ENCODE measurements at regions not wholly inside any gene's neighbourhood (a gene's known extent, or its start where the extent isn't known, plus 50 kb on each side); places are given as distances from the start of the nearest gene placed in this dataset.

- Histone ChIP-seq H3K4me3 (no peak overlapping the region), H3K36me3 (no peaks in the 10 kb centered on the region), H3K9me3 (no peaks in the 10 kb centered on the region), H3K27ac (no peak overlapping the region), H3K27me3 (no peaks in the 10 kb centered on the region), H3K4me1 (no peaks in the 10 kb centered on the region)
- DNase-seq (no peak), FAIRE-seq (no peak), ATAC-seq (no peak)
- intact Hi-C loops (cut with DNase I), result no loop called here
- TF ChIP-seq, protein P1, sequence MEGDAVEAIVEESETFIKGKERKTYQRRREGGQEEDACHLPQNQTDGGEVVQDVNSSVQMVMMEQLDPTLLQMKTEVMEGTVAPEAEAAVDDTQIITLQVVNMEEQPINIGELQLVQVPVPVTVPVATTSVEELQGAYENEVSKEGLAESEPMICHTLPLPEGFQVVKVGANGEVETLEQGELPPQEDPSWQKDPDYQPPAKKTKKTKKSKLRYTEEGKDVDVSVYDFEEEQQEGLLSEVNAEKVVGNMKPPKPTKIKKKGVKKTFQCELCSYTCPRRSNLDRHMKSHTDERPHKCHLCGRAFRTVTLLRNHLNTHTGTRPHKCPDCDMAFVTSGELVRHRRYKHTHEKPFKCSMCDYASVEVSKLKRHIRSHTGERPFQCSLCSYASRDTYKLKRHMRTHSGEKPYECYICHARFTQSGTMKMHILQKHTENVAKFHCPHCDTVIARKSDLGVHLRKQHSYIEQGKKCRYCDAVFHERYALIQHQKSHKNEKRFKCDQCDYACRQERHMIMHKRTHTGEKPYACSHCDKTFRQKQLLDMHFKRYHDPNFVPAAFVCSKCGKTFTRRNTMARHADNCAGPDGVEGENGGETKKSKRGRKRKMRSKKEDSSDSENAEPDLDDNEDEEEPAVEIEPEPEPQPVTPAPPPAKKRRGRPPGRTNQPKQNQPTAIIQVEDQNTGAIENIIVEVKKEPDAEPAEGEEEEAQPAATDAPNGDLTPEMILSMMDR (IDR thresholded peaks at IDR 0.05), result no peak
These were observed 108.9 kb upstream of the GLS start for GRCh38 chr2:190771726-190772125.

DNA sequence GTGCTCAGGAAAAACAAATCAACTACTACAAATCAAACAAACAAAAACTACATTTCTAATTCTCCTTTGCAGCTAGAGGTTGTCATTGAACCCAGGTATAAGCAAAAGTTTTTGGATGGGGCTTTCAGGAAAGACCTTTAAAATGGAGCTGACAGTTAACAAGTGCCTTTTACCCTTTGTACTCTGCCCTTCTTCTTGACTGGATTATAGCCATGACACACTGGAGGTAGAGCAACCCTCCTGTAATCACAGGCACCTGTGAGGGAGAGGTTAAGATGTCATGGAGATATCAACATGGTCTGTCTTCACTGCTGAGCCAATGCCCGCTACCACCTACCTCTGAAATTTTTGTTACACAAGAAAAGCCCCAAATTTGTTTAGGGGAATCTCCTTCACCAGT, 100.0 kb upstream of the GLS start:
- ATAC-seq (no peak), DNase-seq (no peak), FAIRE-seq (no peak)
- Histone ChIP-seq H3K27ac (no peak overlapping the region), H3K4me3 (no peak overlapping the region), H3K9me3 (no peaks in the 10 kb centered on the region), H3K27me3 (no peaks in the 10 kb centered on the region), H3K36me3 (no peaks in the 10 kb centered on the region), H3K4me1 (no peaks in the 10 kb centered on the region)
- intact Hi-C loops (cut with DNase I), result loop anchor here in 1 of 3 donors (10.0 kb wide), 1 partner anchor 244 kb away; no protein-coding TSS in a partner anchor
- TF ChIP-seq, protein P1 (IDR thresholded peaks at IDR 0.05), result no peak
- WGBS, 2 donors, result 80 to 83% methylated on average over 1 of the region's 1 CpG

DNA sequence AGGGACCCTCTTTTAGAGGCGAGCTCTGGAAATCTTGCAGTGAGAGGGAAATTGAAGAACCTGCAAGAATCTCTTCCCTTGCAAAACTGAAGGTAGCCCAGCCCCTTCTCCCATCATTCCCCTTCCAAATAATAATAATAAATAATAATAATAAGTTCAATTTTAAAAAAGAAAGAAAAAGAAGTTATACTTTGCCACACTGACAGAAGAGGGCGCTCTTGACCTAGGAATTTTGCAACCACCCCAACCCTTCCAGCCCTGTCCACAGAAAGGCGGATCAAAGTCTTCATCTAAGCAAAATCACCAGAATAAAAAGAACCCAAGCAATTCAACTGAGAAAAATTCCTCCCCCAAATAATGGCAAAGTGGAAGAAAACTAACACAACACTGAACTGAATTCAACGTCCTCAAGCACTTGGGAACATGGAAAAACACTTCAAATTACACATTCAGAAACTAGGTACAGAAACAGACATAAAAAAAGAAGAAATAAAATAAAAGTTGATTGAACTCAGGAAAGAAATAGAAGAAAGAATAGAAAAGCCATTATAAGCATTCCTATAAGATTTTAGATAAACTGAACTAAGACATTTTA, 98.9 kb upstream of the GLS start:
- WGBS, 2 donors, result 23 to 29% methylated on average over 4 of the region's 4 CpGs
- Histone ChIP-seq H3K4me1 (peaks cover 0 to 10% (median 0%) of the 10 kb centered on the region in 3 donors), H3K36me3 (no peaks in the 10 kb centered on the region), H3K9me3 (no peaks in the 10 kb centered on the region), H3K27me3 (no peaks in the 10 kb centered on the region), H3K4me3 (no peak overlapping the region), H3K27ac (no peak overlapping the region)
- ATAC-seq (peak; percentile 63 to 89 (median 86)), DNase-seq (peak in 3 of 6 donors; percentile 23 to 52 (median 43)), FAIRE-seq (peak; percentile 89)
- TF ChIP-seq, protein P1 (IDR thresholded peaks at IDR 0.05), result peak in 3 of 4 donors; percentile 26 to 45 (median 37)
- intact Hi-C loops (cut with DNase I), result loop anchor here in 1 of 3 donors (10.0 kb wide), 1 partner anchor 243 kb away; no protein-coding TSS in a partner anchor

DNA sequence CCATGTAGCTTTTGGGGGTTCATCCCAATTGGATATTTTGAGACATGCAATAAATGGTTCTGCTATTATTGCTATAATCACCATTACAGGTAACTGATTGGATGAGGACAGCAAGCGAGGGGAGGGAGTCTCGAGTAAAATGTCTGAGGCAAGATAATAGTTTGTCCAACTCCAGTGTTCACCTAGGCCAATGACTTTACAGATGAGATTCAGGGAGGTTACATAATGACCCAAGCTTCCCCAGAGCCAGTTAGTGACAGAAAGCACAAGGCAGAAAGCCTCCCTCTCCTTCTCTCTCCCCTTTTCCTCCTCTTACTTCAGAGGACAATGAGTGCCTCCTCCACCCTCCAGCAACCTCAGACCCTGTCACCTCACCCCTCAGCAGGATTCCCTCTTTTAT, 98.4 kb upstream of the GLS start:
- no peaks in the 10 kb centered on the region for H3K9me3 ChIP-seq
- TF ChIP-seq, protein P1 (IDR thresholded peaks at IDR 0.05), result no peak
- ATAC-seq (no peak), DNase-seq (no peak), FAIRE-seq (no peak)
- peaks cover 0 to 15% (median 0%) of the 10 kb centered on the region in 3 donors for H3K4me1 ChIP-seq
- H3K4me3 ChIP-seq, result no peak overlapping the region
- H3K27me3 ChIP-seq, result no peaks in the 10 kb centered on the region
- intact Hi-C loops (cut with DNase I), result loop anchor here in 1 of 3 donors (10.0 kb wide), 1 partner anchor 243 kb away; no protein-coding TSS in a partner anchor
- no peaks in the 10 kb centered on the region for H3K36me3 ChIP-seq
- no peak overlapping the region for H3K27ac ChIP-seq
- WGBS, 2 donors, result 88 to 93% methylated on average over 2 of the region's 2 CpGs

Data from pancreas (tissue), 10 donors.